ENCODE measurements at regions not wholly inside any gene's neighbourhood (a gene's known extent, or its start where the extent isn't known, plus 50 kb on each side); places are given as distances from the start of the nearest gene placed in this dataset.

- no peak for DNase-seq (ENCODE audit: low read depth in 3 of 3)
Measured at GRCh38 chr1:201686714-201687455, 142.1 kb upstream of the IPO9 start.

- DNase-seq (ENCODE audit: low read depth in 3 of 3) = no peak
Measured at GRCh38 chr1:201688514-201688913, 140.4 kb upstream of the IPO9 start.

- DNase-seq (ENCODE audit: low read depth in 3 of 3) = no peak
Measured at GRCh38 chr1:201689647-201690046, 139.3 kb upstream of the IPO9 start.

- DNase-seq (ENCODE audit: low read depth in 3 of 3) = no peak
Measured at GRCh38 chr1:201690528-201690927, 138.4 kb upstream of the IPO9 start.

GRCh38 chr1:201691716-201692554, 137.0 kb upstream of the IPO9 start:
- DNase-seq (ENCODE audit: low read depth in 3 of 3) = no peak

- DNase-seq (ENCODE audit: low read depth in 3 of 3) = no peak
Measured at GRCh38 chr1:201692555-201693394, 136.2 kb upstream of the IPO9 start.

GRCh38 chr1:201693890-201694607, 134.9 kb upstream of the IPO9 start:
- no peak for DNase-seq (ENCODE audit: low read depth in 3 of 3)

GRCh38 chr1:201694608-201695335, 134.2 kb upstream of the IPO9 start:
- no peak for DNase-seq (ENCODE audit: low read depth in 3 of 3)

- DNase-seq (ENCODE audit: low read depth in 3 of 3) = no peak
Measured at GRCh38 chr1:201695607-201696006, 133.3 kb upstream of the IPO9 start.

- DNase-seq (ENCODE audit: low read depth in 3 of 3) = no peak
Measured at GRCh38 chr1:201696217-201696761, 132.7 kb upstream of the IPO9 start.

GRCh38 chr1:201697174-201697573, 131.8 kb upstream of the IPO9 start:
- DNase-seq (ENCODE audit: low read depth in 3 of 3) = no peak

- no peak for DNase-seq (ENCODE audit: low read depth in 3 of 3)
Measured at GRCh38 chr1:201701831-201702230, 127.1 kb upstream of the IPO9 start.

- DNase-seq (ENCODE audit: low read depth in 3 of 3) = no peak
Measured at GRCh38 chr1:201702936-201703335, 126.0 kb upstream of the IPO9 start.

- peak; percentile 15 to 66 (median 47) for DNase-seq (ENCODE audit: low read depth in 3 of 3)
Measured at GRCh38 chr1:201703621-201704438, 125.1 kb upstream of the IPO9 start.

- no peak for DNase-seq (ENCODE audit: low read depth in 3 of 3)
Measured at GRCh38 chr1:201704439-201704792, 124.5 kb upstream of the IPO9 start.

GRCh38 chr1:201705389-201705788, 123.6 kb upstream of the IPO9 start:
- no peak for DNase-seq (ENCODE audit: low read depth in 3 of 3)

- DNase-seq (ENCODE audit: low read depth in 3 of 3) = no peak
Measured at GRCh38 chr1:201706109-201706508, 122.8 kb upstream of the IPO9 start.

- no peak for DNase-seq (ENCODE audit: low read depth in 3 of 3)
Measured at GRCh38 chr1:201707027-201707426, 121.9 kb upstream of the IPO9 start.

GRCh38 chr1:201707656-201708055, 121.3 kb upstream of the IPO9 start:
- DNase-seq (ENCODE audit: low read depth in 3 of 3) = no peak

GRCh38 chr1:201708085-201708512, 120.9 kb upstream of the IPO9 start:
- no peak for DNase-seq (ENCODE audit: low read depth in 3 of 3)
